Epithelial cell of esophagus (primary cell): ENCODE measurements at regions not wholly inside any gene's neighbourhood (a gene's known extent, or its start where the extent isn't known, plus 50 kb on each side); places are given as distances from the start of the nearest gene placed in this dataset.

ENCODE experiments used
- DNase-seq: peaks from one replicate; pipeline ENCODE4 v3.0.0; 2010; ENCODE audit warnings: low read depth
- H3K4me3 ChIP-seq: 2 replicates; pipeline ENCODE4 v1.5.1; 2011; ENCODE audit warnings: mild to moderate bottlenecking, low read length, control low read depth
- CTCF ChIP-seq: IDR thresholded peaks from 2 replicates; pipeline ENCODE4 v1.5.1; 2011; ENCODE audit warnings: low read depth, mild to moderate bottlenecking, low read length, control low read depth, inconsistent platforms; ENCODE audit not compliant: insufficient read depth; ENCODE audit errors: missing control alignments

GRCh38 chr15:69798481-69799250 is 299.1 kb downstream of the TLE3 start:
- no peak overlapping the region for H3K4me3 ChIP-seq
- no peak for DNase-seq
- TF ChIP-seq CTCF: no peak

GRCh38 chr15:69801144-69801543 is 296.6 kb downstream of the TLE3 start:
- H3K4me3 ChIP-seq: no peak overlapping the region
- no peak for DNase-seq
- no peak for TF ChIP-seq CTCF

DNA sequence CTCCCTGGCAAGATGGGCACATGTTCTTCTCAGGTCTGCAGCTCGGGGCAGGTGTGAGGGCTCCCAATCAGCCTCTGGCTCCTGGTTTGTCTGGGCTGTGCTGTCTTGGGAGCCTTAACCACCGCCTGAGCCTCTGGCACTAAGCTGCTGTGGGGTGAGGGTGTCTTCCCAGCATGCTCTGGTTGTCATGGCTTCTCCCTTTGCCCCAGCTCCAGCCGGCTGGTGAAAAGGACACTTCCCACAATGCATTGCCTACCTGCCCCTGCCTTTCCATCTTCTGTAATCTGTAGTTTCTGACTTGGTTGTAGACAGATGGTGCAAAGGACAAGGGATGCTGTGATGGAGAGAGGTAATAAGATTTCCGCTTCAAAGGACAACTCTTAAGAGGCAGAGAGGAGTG is 295.3 kb downstream of the TLE3 start:
- no peak for DNase-seq
- no peak overlapping the region for H3K4me3 ChIP-seq
- TF ChIP-seq CTCF: no peak

DNA sequence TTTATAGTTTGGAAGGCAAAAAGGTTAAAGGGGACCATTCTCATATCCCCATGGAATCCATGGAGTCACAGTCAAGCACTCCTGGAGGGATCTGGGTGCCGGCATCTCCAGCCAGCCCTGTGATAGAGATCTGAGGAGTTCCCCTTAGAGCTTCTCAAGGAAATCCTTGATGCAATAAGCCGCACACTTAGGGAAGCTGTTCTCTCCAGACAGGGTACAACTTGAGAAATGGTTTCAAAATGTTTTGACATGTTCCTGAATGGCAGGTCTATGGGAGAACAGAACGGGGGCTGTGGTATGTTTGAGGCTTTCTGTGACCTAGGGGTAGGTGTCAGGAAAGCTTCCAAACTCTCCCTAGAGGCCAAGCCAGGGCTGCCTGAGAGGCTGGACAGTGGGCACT is 292.9 kb downstream of the TLE3 start:
- H3K4me3 ChIP-seq: no peak overlapping the region
- TF ChIP-seq CTCF: no peak
- no peak for DNase-seq

DNA sequence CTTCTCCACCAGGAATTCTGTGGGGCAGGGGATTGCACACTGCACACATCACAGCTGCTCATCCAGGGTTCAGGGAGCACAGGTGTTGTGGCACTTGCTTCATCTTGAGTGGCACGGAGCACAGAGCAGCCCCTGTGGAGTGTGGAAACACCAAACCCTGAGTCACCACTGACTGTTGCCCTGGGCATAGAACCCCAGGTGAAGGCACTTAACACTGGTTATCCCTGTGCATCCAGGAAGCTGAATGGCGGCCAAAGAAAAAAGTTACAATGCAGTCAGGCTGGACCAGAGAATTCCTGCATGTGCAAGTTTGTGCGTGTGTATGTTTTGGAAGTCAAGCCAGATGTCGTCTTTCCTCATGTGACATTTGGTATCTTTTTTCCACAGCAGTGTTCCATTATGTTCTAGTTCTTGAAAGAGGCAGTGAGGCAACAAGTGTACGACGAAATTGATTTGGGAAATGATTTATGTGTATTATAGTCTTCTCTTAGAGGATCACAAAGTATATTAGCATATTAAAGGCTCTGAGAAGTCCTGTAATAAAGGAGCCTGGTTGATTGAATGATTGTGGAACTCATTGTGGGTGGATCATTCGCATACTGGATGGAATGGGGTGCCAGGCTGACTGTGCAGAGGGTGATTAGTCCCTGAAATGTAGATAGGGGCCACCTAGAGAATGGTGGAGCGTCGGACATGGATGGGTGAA is 292.3 kb downstream of the TLE3 start:
- no peak for TF ChIP-seq CTCF
- peak; percentile 46 for DNase-seq
- no peak overlapping the region for H3K4me3 ChIP-seq

DNA sequence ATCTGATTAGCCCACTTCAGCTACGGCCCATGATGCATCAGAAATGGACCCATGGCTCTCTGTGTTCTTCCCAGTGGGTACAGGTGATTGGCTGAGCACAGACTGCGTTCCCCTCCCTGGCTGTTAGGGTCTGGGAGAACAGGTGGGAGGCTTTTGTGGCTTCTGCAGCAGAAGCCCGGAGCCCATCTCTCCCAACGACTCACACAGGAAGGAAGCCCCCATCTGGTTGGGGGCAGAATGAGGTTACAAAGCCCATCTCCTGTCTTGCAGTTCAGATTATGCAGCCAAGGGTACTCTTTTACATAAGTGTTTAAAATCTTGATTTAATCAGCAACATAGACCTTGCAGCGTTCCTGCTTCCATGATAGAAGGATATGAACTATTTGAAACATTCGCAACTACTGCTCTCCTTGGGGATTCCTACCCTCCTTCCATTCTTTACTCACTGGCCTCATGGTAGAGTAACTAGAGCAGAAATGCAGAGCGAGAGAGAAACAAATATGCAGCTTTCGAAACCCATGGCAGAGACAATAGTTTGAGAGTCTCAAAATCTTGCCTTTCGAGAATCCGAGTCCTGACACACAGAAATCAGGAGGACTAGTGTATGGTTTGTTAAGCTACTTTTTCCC is 291.3 kb downstream of the TLE3 start:
- no peak for TF ChIP-seq CTCF
- no peak overlapping the region for H3K4me3 ChIP-seq
- no peak for DNase-seq
